NCI-H1436 (cell line): ENCODE measurements at regions not wholly inside any gene's neighbourhood (a gene's known extent, or its start where the extent isn't known, plus 50 kb on each side); places are given as distances from the start of the nearest gene placed in this dataset.
"Not testable (repeated sequence)": the region's sequence is repeated elsewhere in the genome, so short reads cannot be mapped to it uniquely, and the experiment has no call there.

Experiments used
- DNase-seq: peaks from one replicate; lab custom pipeline; 2025; lab: John Stamatoyannopoulos, UW

DNA sequence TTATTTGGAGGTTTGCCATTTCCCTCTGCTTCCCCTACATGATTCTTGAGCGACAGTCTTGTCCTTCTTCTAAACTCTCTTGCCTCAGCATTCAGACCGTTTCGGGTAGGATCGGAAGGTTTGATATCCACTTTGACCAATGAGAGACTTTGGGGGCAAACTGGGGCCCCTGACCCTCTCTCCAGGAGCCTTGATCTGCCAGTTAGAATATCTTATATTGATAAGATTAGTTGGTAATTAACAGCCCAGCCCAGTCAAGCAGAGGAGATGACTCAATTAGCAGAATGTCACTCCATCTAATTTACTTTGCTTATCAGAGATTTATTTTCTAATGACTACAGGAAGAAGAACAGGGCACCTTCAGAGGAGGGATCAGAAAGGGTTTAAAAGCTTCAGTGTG lies 532.8 kb downstream of the XYLT1 start:
- no peak for DNase-seq

DNA sequence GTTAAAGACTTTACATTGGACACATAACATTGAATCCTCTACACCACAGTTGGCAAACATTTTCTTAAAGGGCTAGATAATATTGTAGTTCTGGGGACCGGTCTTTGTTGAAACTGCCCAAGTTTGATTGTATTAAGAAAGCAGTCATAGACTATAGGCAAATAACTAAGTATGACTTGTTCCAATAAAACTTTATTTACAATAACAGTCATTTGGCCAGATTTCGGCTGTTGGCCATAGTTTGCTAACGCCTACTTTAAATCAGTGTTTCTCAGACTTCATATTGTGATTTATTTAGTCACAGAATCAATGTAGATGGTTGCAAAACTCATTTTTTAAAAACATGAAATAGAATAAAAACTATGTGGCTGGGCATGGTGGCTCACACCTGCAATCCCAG lies 531.8 kb downstream of the XYLT1 start:
- DNase-seq: no peak

DNA sequence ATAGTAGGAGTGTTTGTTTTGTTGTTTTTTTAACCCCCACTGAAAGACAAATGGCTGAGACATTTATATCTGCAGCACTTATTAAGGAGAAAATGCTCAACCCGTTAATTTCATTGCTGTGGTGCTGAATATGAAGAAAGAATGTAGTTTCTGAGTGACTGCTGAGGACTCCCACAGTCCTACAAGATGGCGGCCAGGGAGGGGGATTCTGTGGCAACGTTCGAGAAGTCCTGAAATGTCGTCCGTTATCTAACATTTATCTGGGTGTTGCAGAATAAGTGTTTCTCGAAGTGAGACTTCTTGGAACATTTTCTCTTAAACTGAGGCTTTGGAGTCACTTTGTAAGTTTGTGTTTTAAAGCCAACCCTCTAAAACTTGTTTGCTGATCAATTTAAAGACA lies 530.4 kb downstream of the XYLT1 start:
- no peak for DNase-seq

DNA sequence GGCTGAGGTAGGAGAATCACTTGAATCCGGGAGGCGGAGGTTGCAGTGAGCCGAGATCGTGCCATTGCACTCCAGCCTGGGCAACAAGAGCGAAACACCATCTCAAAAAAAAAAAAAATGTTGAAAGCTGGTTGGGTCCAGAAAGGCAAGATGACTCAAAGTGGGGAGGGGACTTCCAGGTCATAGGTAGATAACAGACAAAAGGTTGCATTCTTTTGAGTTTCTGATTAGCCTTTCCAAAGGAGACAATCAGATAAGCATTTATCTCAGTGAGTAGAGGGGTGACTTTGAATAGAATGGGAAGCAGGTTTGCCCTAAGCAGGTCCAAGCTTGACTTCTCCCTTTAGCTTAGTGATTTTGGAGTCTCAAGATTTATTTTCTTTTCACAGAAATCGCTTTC lies 527.9 kb downstream of the XYLT1 start:
- DNase-seq: not testable (repeated sequence)

DNA sequence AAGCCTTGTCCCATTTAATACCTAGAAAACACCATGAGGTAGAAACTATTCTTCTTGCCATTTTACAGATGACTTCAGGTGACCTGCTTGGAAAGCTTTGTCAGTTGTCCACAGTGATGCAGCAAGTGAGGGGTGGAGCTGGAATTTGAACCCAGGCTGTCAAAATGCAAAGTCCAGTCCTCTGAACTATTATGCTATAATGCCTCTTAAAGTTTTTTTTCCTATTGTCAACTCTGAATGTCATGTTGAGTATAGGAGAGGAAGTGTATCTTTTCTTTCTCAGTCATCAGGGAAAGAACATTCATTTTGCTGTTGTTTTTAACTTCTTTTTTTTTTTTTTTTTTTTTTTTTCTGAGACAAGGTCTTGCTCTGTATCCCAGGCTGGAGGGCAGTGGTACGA lies 525.6 kb downstream of the XYLT1 start:
- DNase-seq: no peak

DNA sequence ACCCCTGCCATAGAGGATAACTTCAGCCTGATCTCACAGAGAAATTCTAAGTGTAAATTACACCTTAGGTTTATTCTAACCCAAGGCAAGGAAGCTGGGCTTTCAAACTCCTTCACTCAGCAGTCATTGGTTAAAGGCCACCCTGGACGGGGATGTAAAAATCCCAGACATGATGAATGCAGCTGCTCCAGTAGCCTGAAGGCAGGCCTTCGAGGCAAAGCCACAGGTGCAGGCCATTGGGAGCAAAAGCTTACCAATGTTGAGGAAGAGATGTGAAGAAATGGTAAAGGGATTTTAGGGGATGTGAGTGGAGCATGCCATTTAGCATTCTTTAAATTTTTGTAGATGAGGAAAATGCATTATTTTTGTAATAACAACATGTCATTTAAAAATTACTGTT lies 514.4 kb downstream of the XYLT1 start:
- DNase-seq: no peak

DNA sequence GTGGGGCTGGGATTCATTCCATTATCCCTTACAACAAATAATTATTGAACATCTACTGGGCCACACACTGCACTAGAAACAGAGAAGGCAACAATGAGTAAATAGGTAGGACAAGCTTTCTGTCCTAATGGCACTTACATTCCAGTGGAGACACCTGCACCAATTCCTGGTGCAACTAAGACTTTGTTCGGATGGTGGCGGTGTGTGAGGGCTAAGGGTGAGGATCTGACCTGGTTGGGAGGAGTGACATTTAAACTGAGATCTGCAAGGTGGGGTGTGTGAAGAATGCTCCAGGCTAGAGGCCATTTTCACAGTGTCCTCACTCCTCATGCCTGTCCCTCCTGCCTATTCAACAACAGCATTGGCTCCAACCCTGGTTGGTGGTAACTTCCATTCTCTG lies 510.0 kb downstream of the XYLT1 start:
- DNase-seq: no peak

DNA sequence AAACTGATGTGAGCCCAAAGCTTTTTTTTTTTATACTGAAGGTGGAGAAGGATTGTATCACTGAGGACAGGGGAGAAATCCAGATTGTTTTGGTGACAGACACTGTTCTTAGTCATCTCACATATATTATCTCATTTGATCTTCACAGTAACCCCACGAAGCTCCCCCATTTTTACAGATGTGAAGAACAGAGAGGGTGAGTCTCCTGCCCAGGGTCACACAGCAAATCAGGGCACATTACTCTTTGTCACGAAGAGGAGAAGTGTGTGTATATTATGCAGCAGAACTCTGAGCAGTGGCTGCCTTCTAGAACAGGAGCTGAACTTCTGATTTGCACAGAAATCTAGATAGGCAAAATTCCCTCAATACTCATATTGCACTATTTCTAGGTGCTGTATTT lies 504.3 kb downstream of the XYLT1 start:
- no peak for DNase-seq

DNA sequence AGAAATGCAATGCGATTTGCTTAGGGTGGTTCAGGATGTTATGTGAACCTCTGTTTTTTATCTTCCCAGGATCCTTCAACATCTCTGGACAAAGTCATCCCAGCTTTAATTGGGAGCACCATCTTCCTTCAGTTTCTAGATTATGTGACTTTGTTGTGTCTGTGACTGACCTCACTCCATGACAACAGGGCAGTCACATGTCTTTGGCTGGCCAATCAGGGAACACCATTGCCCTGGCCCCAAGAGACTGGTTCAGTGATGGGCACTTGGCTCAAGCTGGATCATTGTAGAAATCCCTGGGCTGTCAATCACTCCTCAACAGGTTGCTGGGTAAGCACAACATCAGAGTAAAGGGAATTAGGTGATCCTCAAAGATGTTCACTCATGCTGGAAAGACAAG lies 499.7 kb downstream of the XYLT1 start:
- no peak for DNase-seq

DNA sequence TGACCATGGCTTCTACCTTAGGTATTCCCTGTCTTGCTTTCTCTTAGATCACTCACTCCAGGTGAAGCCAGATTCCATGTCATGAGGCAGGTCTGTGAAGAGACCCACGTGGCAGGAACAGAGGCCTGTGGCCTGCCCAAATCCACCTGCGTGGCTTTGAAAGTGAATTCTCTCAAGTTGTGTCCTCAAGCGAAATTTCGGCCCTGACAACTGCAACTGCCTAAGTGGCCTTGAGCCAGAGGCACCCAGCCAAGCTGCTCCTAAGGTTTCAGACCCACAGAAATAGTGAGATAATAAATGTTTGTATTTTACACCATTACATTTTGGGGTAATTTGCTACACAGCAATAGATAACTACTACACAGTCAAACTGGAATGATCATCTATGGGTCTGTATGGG lies 497.9 kb downstream of the XYLT1 start:
- no peak for DNase-seq

DNA sequence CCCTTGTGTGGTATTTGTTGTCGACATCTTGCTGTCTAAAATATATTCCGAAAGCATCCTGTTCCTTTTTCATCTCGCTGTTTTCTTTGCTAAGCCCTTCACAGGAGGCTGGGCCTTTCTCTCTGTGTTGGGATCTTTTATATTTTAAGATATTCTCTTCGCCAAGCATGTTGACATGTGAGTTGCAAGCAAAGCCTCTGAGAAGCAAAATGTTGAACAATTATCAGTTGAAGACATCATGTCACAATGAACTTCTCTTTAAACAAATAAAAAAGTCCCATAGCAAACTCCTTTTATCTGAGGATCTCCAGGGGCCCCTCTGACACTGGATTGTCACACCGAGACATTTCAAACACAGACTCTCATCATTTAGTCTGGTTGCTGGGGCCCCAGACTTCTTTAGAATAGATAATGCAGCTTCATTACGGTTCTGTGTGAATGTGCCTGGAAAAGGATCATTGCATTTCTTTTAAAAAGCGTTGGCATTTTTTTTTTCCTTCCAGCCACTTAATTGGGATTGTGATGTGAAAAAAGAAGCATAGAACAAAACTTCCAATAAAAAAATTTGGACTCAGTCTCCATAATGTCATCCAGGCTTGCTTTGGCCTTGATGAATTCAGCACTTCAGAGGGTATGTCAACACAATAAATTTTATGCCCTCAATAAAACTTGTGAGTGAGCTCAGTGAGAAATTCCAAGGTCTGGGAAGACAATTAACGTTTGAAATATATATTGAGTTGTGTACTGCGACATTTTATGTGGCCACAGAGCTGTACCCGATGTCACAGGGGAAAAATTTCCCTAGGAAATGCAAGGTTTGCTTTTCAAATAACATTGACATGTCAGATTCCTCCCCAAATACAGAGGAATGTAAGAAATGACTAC lies 496.8 kb downstream of the XYLT1 start:
- no peak for DNase-seq

DNA sequence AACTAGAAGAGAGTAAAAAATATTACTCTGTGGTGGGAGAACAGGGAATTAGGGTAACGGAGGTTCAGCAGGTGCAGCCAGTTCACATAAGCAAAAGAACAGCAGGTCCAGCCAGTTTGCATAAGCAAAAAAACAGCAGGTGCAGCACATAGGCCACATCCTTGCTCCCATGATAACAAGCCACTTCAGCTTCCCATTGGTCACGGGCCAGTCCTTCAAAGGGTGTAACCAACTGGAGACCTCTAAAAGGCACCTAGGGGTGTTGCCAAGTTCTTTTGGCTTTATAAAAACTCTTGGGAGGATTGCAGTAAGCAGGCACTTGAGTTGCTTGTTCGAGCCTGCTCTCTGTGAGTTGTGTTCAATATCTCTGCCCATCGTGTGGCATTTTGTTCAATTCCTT lies 488.1 kb downstream of the XYLT1 start:
- peak; percentile 54 for DNase-seq

DNA sequence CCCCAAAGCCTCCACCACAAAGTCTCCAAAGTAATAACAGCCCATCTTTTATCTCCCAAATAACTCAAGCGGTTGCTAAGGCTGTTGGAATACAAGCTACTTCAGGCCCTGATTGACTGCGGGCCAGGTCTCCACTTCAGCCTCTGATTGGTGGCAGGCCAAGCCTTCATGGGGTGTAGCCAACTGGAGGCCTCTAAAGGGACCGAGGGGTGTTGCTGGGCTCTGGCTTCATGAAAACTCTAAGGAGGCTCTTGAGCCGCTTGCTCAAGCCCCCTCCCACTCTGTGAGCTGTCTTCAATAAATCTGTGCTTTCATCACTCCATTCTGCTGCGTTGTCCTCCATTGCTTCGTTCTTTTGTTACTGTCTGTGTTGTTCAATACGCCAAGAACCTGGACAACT lies 487.2 kb downstream of the XYLT1 start:
- DNase-seq: no peak

DNA sequence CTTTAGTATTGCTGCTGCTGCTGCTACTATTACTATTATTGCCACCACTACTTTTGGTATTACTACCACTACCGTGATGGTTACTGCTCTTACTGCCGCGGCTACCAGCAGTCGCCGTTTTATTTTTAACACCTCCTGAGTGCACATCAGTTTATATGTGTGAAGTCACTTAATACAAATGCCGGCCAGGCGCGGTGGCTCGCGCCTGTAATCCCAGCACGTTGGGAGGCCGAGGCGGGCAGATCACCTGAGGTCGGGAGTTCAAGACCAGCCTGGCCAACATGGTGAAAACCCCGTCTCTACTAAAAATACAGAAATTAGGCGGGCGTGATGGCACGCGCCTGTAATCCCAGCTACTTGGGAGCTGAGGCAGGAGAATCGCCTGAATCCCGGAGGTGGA lies 486.7 kb downstream of the XYLT1 start:
- DNase-seq: not testable (repeated sequence)

DNA sequence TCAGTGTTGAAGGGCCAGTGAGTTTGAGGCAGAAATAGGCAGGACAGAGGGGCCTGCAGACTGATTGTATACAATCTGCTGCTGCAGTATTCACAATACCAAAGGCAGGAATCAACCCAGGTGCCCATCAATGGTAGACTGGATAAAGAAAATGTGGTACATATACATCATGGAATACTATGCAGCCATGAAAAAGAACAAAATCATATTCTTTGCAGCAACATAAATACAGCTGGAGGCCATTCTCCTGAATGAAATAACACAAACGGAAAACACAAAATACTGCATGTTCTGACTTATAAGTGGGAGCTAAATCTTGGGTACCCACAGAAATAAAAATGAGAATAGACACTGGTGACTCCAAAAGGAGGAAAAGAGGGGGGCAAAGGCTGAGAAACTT lies 485.1 kb downstream of the XYLT1 start:
- DNase-seq: no peak

DNA sequence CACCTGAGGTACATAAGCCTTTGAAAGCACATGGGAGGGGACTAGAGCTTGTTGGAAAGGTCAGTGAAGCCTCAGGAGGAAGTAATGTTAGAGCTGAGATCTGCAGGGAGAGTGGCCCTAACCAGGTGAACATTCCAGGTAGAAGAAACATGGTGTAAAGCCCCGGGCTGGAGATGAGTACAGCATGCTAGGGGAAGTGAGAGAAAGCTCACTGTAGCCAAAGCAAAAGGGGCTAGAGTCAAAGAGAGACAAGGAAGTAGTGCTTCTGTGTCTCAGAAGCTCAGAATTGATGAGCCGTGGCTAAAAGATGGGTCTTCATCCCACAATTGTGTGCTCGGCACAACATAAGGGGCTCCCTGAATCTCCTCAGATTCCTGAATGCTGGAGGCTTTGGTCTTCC lies 481.8 kb downstream of the XYLT1 start:
- DNase-seq: no peak

DNA sequence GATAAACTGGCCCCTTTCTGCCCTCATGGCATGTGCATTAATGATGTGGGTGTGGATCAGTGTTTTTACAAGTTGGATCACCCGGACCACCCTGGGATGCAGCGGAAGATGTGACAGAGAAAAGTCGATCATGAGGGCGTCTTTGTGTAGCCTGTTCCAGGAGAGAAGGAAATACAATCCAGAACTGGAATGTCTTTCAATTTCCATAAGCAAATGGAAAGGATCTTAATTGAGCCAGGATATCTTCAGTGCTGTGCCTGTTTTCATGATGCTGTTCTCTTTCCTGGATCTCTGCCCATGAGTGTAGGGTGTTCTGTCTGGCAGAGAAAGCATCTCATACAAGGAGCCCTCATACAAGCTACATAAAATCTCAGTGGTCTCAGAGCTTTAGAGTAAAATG lies 481.4 kb downstream of the XYLT1 start:
- DNase-seq: no peak

DNA sequence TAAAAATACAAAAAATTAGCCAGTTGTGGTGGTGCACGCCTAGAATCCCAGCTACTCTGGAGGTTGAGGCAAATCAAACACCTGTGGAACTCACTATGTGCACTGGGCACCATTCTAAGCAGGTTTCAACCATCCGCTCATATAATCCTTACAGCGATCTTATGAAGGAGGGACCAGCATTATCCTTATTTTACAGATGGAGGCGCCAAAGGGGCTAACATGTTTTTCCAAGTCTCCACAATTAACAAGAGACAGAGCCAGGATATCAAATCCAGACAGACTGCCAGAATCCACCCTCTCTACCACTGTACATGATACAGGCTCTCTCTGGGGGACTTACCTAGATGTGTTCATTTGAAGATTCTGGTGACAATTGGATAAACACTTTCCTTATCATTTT lies 479.0 kb downstream of the XYLT1 start:
- DNase-seq: no peak

DNA sequence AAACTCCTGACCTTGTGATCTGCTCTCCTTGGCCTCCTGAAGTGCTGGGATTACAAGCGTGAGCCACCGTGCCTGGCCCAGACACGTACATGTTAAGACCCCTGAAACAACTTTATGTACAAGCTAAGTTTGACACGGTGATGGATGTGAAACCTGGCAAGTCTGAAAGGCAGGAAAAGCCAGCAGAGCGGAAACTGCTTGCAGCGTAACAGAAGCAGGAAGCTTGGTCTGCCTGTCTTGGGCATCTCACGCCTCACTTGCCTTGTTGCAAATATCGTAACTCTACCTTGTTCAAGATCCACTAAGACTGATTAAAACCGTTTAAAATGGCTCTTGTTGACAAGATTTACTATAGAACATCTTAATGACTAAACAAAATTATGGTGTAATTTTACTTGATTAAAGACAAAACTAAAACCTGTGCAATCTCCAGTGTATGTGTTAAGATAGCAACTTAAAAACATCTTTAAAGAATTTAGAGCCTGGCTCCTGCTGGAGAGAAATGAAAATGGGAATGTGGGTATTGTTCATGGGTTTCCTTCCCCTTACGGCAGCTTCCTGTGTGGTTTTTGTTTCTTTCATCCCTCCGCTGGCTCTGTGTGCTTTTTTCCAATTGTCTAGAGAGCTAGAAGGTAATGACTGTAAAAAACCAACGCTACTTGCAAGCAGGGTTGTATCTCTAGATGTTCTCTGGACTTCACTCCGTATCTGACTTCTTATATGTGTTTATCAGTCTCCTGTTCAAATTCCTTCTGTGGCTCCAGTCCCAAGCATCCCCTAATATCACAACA lies 477.6 kb downstream of the XYLT1 start:
- DNase-seq: no peak

DNA sequence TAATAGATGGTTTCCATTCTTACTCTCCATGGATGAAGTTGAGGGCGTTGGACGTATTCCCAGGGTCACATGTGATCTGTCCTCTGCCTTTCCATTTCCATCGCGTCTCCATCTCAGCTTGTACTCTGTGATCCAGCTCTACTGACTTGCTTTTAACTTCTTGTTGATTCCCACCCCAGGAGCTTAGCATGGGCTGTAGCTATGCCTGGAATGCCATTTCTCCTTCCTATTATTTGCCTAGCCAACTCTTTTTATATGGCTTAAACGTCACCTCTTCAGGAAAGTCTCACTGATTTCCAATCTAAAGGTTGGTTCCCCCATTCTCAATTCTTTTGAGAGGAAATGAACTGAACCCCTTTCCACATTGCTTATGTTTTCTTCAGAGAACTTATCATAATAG lies 475.9 kb downstream of the XYLT1 start:
- no peak for DNase-seq

DNA sequence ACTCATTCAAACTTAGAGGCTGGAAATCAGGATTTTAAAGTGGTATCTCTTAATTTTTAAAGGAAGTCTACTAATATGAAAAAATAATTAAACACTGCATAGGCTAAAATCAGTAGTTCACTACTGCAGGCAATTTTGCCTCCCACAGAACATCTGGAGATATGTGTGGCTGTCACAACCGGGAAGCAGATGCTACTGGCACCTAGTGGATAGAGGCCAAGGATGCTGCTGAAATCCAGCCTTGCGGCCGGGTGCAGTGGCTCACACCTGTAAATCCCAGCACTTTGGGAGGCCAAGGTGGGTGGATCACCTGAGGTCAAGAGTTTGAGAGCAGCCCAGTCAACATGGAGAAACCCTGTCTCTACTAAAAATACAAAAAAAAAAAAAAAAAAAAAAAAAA lies 473.9 kb downstream of the XYLT1 start:
- no peak for DNase-seq

DNA sequence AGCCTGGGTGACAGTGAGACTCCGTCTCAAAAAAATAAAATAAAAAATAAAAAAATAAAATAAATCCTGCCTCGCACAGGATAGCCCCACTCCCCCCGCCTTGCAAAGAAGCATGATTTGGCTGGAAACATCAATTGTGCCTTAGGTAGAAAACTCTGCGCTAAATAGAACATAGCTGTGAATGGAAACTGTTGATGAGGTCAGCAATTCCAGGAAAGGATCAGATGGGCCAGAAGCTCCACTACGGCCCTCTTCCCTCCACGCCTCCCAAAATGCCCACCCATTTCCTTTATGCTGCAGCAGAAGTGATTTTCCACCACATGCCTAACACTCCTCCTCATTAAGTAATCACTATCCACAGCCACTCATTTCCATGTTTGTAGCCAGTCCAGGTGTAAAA lies 473.4 kb downstream of the XYLT1 start:
- DNase-seq: no peak

DNA sequence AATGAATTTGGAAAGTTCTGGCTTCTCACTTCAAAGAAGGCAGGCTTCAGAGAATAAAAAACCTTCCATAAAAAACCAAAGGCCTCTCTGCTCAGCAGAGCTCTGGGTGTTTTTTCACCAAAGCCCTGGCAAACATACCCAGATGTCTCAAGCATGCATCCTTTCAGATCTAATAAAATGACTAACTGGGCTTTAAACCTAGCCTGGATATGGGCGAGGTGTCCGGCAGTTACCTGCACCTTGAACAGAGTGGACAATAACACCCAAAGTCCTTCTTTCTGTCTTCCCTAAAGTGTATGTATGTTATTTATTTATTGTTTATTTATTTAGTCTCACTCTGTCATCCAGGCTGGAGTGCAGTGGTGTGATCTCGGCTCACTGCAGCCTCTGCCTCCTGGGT lies 469.3 kb downstream of the XYLT1 start:
- DNase-seq: no peak

DNA sequence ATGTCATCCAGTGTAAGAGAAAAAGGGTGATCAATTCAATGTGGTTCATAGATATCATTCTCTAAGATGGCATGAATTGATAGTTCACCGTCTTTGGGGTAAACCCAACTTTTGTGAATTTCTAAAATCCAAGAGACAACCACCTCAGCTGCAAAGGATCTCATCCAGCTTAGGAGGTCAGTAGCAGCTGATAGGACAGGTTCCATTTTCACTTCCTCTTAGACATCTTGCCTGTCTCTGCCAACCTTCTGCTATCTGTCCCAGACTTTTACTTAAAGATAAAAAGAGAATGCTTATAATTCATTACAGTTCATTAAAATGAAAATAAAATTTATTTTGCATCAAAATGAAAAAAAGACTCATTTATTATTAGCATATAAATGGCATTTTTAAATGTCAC lies 468.2 kb downstream of the XYLT1 start:
- no peak for DNase-seq
